SK-N-SH (cell line): ENCODE measurements at regions not wholly inside any gene's neighbourhood (a gene's known extent, or its start where the extent isn't known, plus 50 kb on each side); places are given as distances from the start of the nearest gene placed in this dataset.

Source experiments
- CTCF ChIA-PET: fragments of 300-600, 350-600 bp; formaldehyde crosslinking; extraction: SDS; loops from one replicate; lab custom pipeline; 2021; lab: Yijun Ruan, JAX
- POLR2A ChIA-PET: fragments of 350-600 bp; sonication (Branson Sonifier 250); formaldehyde crosslinking; extraction: SDS; loops from one replicate; lab custom pipeline; 2020; ENCODE audit warnings: antibody characterized with exemption, inconsistent platforms; lab: Yijun Ruan, JAX
- DNase-seq: peaks from one replicate; pipeline ENCODE4 v3.0.0; 2012
- H2AFZ ChIP-seq: fragments of 200-600 bp; sonication (generic); 2 replicates; pipeline ENCODE4 v1.8.1; 2016; ENCODE audit warnings: antibody characterized with exemption, mild to moderate bottlenecking, low read depth
- H3F3A ChIP-seq: fragments of 200-600 bp; sonication (generic); replicated peaks from 2 replicates; pipeline ENCODE3; 2016; ENCODE audit warnings: antibody characterized with exemption, mild to moderate bottlenecking; ENCODE audit not compliant: insufficient read depth
- H3K27ac ChIP-seq, 2 experiments: fragments of 200-500 bp in 1 of 2; fragments of 200-600 bp in 1 of 2; sonication (Bioruptor generic) in 1 of 2; sonication (generic), shearing (Covaris generic) in 1 of 2; 2 replicates each; pipeline versions ENCODE4 v1.5.1 to v1.6.1; 2014 to 2016; ENCODE audit warnings: low read depth in 2 of 2, inconsistent platforms in 1 of 2, low read length in 1 of 2, mild to moderate bottlenecking in 1 of 2, mixed read lengths in 1 of 2
- H3K27me3 ChIP-seq: fragments of 200-600 bp; sonication (generic), shearing (Covaris generic); 2 replicates; pipeline ENCODE4 v1.6.1; 2016; ENCODE audit warnings: mixed run types; ENCODE audit not compliant: insufficient read depth
- H3K36me3 ChIP-seq, 2 experiments: fragments of 200-500 bp in 1 of 2; fragments of 200-600 bp in 1 of 2; sonication (Bioruptor generic) in 1 of 2; sonication (generic) in 1 of 2; replicated peaks in 1 of 2; 2 replicates each; pipeline versions ENCODE3 to v1.5.1; 2014 to 2016; ENCODE audit warnings: low read length in 1 of 2, mild to moderate bottlenecking in 1 of 2; ENCODE audit not compliant: insufficient read depth in 2 of 2, control insufficient read depth in 1 of 2
- H3K4me1 ChIP-seq, 2 experiments: fragments of 200-500 bp in 1 of 2; fragments of 200-600 bp in 1 of 2; sonication (Bioruptor generic) in 1 of 2; sonication (generic), shearing (Covaris generic) in 1 of 2; 2 replicates each; pipeline versions ENCODE4 v1.5.1 to v1.6.1; 2014 to 2016; ENCODE audit warnings: low read depth in 1 of 2, low read length in 1 of 2, mixed run types in 1 of 2; ENCODE audit not compliant: insufficient read depth in 2 of 2, control insufficient read depth in 1 of 2
- H3K4me2 ChIP-seq: fragments of 200-600 bp; sonication (generic), shearing (Covaris generic); 2 replicates; pipeline ENCODE4 v1.6.1; 2017; ENCODE audit warnings: mixed run types
- H3K4me3 ChIP-seq, 2 experiments: fragments of 200-500 bp in 1 of 2; fragments of 200-600 bp in 1 of 2; sonication (Bioruptor generic) in 1 of 2; sonication (generic), shearing (Covaris generic) in 1 of 2; 2 replicates each; pipeline versions ENCODE4 v1.5.1 to v1.8.1; 2014 to 2016; ENCODE audit warnings: low read depth in 2 of 2, inconsistent platforms in 1 of 2, low read length in 1 of 2, mild to moderate bottlenecking in 1 of 2, mixed read lengths in 1 of 2, moderate library complexity in 1 of 2
- H3K79me2 ChIP-seq: fragments of 200-600 bp; sonication (generic); 2 replicates; pipeline ENCODE4 v1.8.1; 2017; ENCODE audit warnings: mild to moderate bottlenecking; ENCODE audit not compliant: insufficient read depth
- H3K9ac ChIP-seq: fragments of 200-600 bp; sonication (generic); 2 replicates; pipeline ENCODE4 v1.6.1; 2017; ENCODE audit warnings: mixed run types
- H3K9me2 ChIP-seq: fragments of 200-600 bp; sonication (generic); 2 replicates; pipeline ENCODE4 v1.6.1; 2017; ENCODE audit warnings: mixed run types
- H3K9me3 ChIP-seq: fragments of 200-600 bp; sonication (generic); 2 replicates; pipeline ENCODE4 v1.6.1; 2017; ENCODE audit warnings: mixed run types, mild to moderate bottlenecking, moderate library complexity
- H4K20me1 ChIP-seq: fragments of 200-600 bp; sonication (generic); 2 replicates; pipeline ENCODE4 v1.6.1; 2017; ENCODE audit warnings: mild to moderate bottlenecking, mixed run types; ENCODE audit not compliant: insufficient read depth
- CHD2 ChIP-seq: fragments of 150-350 bp; IDR thresholded peaks from 2 replicates; pipeline ENCODE4 v1.6.1; 2018; ENCODE audit warnings: low read length; ENCODE audit not compliant: partially characterized antibody
- PBX3 ChIP-seq: IDR thresholded peaks from 2 replicates; pipeline ENCODE4; 2012
- RCOR1 ChIP-seq: fragments of 150-350 bp; IDR thresholded peaks from 2 replicates; pipeline ENCODE4 v1.6.1; 2017; ENCODE audit warnings: antibody characterized with exemption, low read length
- RXRA ChIP-seq: IDR thresholded peaks from 2 replicates; pipeline ENCODE4 v1.4.0; 2012; ENCODE audit warnings: low read depth, mild to moderate bottlenecking, borderline replicate concordance
- TAF1 ChIP-seq: IDR thresholded peaks from 2 replicates; pipeline ENCODE4 v1.6.1; 2012; ENCODE audit warnings: low read depth, mild to moderate bottlenecking, low read length, moderate library complexity, borderline replicate concordance
- TCF12 ChIP-seq: IDR thresholded peaks from 2 replicates; pipeline ENCODE4 v1.4.0; 2012
- WGBS: methylation state at CpG from one replicate; pipeline ENCODE4 v1.1.6; 2017; ENCODE audit warnings: low lambda C conversion rate; 5-methylcytosine and 5-hydroxymethylcytosine counted together
- TF ChIP-seq, protein P1 (sequence below): IDR thresholded peaks from 2 replicates; pipeline ENCODE4 v1.4.0; 2012; ENCODE audit warnings: low read depth, borderline replicate concordance

DNA sequence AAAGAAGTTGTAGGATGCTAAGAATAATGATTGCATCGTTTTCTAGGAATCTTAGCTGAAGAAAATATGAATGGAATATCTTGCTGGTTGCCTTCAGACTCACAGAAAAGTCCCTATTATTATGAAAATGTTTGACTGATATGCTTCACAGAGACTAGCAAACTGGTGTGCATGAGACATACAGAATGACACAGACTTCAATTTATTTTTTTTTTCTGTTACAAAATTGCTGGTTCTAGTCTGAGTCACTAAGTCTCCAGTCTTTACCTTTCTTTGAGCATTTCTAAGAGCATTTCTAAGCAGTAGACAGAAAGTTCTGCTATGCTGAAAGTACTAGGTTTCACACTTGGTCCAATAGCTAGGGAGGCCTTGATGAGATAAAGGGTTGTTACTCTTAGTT lies 377.6 kb upstream of the ATP2B1 start:
- H3K4me3 ChIP-seq: no peak overlapping the region
- POLR2A ChIA-PET: no interaction called here
- no peak for DNase-seq
- no peaks in the 10 kb centered on the region for H3K9me2 ChIP-seq
- 59% methylated on average over 1 of the region's 1 CpG for WGBS
- no peaks in the 10 kb centered on the region for H4K20me1 ChIP-seq
- H3K79me2 ChIP-seq: no peaks in the 10 kb centered on the region
- peaks cover 0 to 20% of the 10 kb centered on the region in 2 experiments; a peak in 2 of 4 replicates for H3K4me1 ChIP-seq
- peak overlapping the region; percentile 39; the same call in 1 of the 2 replicates for H2AFZ ChIP-seq
- TF ChIP-seq PBX3 (peak; percentile 19; the same call in 1 of the 2 replicates), TAF1 (no peak)
- H3K27me3 ChIP-seq: no peaks in the 10 kb centered on the region
- no peaks in the 10 kb centered on the region for H3K9me3 ChIP-seq
- H3K36me3 ChIP-seq: no peaks in the 10 kb centered on the region
- H3K9ac ChIP-seq: no peak overlapping the region
- peak overlapping the region in 1 of 2 experiments; percentile 35; a peak in 2 of 4 replicates for H3K27ac ChIP-seq
- CTCF ChIA-PET: interaction anchor here (0.9 to 1.9 kb wide), 2 partner anchors 15 to 17 kb away, joined by 3 to 7 read pairs; no protein-coding TSS in a partner anchor
- H3F3A ChIP-seq: peaks cover 8% of the 10 kb centered on the region
- H3K4me2 ChIP-seq: no peak overlapping the region

- WGBS: 48% methylated on average over 3 of the region's 3 CpGs
- no peak overlapping the region for H3K9ac ChIP-seq
- DNase-seq: no peak
These were observed 377.0 kb upstream of the ATP2B1 start for GRCh38 chr12:90085494-90086274.

More at GRCh38 chr12:90085494-90086274, 377.0 kb upstream of the ATP2B1 start:
- H3K9me3 ChIP-seq: no peaks in the 10 kb centered on the region
- no peak overlapping the region for H3K4me3 ChIP-seq
- no peaks in the 10 kb centered on the region for H3K9me2 ChIP-seq
- H3K4me2 ChIP-seq: no peak overlapping the region
- POLR2A ChIA-PET: no interaction called here
- peak; percentile 67 for TF ChIP-seq PBX3
- no peak for TF ChIP-seq CHD2
- 0 out of 2 replicates have a peak, but pooled peaks have one; percentile 4 for TF ChIP-seq RXRA
- TF ChIP-seq, protein P1, sequence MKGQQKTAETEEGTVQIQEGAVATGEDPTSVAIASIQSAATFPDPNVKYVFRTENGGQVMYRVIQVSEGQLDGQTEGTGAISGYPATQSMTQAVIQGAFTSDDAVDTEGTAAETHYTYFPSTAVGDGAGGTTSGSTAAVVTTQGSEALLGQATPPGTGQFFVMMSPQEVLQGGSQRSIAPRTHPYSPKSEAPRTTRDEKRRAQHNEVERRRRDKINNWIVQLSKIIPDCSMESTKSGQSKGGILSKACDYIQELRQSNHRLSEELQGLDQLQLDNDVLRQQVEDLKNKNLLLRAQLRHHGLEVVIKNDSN: no peak
- TF ChIP-seq TCF12: peak; percentile 78
- no peak for TF ChIP-seq RCOR1
- CTCF ChIA-PET: interaction anchor here (0.8 to 1.9 kb wide), 3 partner anchors 15 to 20 kb away, joined by 3 to 7 read pairs (median 3); no protein-coding TSS in a partner anchor
- H3K36me3 ChIP-seq: no peaks in the 10 kb centered on the region
- peaks cover 8% of the 10 kb centered on the region for H3F3A ChIP-seq
- H2AFZ ChIP-seq: peak overlapping the region; percentile 39; the same call in 1 of the 2 replicates
- no peaks in the 10 kb centered on the region for H3K79me2 ChIP-seq
- H4K20me1 ChIP-seq: no peaks in the 10 kb centered on the region
- H3K4me1 ChIP-seq: peaks cover 0 to 14% of the 10 kb centered on the region in 2 experiments; a peak in 1 of 4 replicates
- no peaks in the 10 kb centered on the region for H3K27me3 ChIP-seq
- peak overlapping the region; percentile 35 to 56; a peak in 2 of 4 replicates for H3K27ac ChIP-seq
